GM12874 (cell line): ENCODE measurements at regions not wholly inside any gene's neighbourhood (a gene's known extent, or its start where the extent isn't known, plus 50 kb on each side); places are given as distances from the start of the nearest gene placed in this dataset.

ENCODE experiments used
- CTCF ChIP-seq: IDR thresholded peaks from 2 replicates; pipeline ENCODE4 v1.5.1; 2011; ENCODE audit warnings: low read depth, mild to moderate bottlenecking, control low read depth, low read length, moderate library complexity; ENCODE audit not compliant: insufficient read depth

- TF ChIP-seq CTCF, result no peak
These were observed 632.1 kb upstream of the AADAT start for GRCh38 chr4:170721812-170722373.

GRCh38 chr4:170716868-170717267, 627.1 kb upstream of the AADAT start:
- peak; percentile 27; the same call in 1 of the 2 replicates for TF ChIP-seq CTCF

DNA sequence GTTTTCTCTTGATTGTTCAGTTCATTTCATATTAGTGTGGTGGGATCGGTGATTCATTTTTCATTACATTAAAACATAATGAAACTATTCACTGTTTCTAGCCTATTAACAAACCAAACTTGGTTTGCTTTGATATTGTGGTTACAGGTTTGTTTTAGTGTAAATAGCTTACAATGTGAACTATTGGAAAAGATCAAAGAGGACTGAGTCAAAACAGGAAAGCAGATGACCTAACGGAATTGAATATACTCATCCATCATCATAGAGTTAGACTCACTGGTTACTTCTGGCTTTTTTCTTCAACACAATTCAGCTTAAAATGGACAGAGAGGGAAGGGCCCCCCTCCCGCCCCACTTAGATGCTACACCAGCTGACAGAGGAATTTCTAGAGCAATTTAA, 616.2 kb upstream of the AADAT start:
- no peak for TF ChIP-seq CTCF

GRCh38 chr4:170700064-170700463, 610.3 kb upstream of the AADAT start:
- no peak for TF ChIP-seq CTCF

DNA sequence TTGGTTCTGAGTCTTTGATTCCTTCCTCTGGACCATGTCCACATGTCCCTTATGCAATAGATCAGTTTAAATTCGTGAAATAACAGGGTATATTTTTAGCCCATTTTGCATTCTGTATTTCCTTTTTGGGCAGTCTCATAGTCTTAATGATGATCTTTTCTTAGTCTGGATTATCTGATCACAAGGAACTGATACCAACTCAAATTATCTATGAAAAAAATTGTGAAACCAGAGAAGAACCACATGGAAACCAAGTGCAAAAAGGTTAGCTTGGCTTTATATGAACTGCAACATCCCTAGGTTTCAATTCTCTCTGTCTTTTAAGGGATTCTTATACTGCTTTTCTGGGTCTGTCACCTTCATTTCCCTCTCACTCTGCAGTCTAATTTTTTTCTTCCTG, 608.6 kb upstream of the AADAT start:
- no peak for TF ChIP-seq CTCF

GRCh38 chr4:170697845-170698244, 608.1 kb upstream of the AADAT start:
- no peak for TF ChIP-seq CTCF

- TF ChIP-seq CTCF, result no peak
These were observed 607.3 kb upstream of the AADAT start for GRCh38 chr4:170697045-170697444.
